Epidermal melanocyte (primary cell): ENCODE measurements at regions not wholly inside any gene's neighbourhood (a gene's known extent, or its start where the extent isn't known, plus 50 kb on each side); places are given as distances from the start of the nearest gene placed in this dataset.
"Not testable (repeated sequence)": the region's sequence is repeated elsewhere in the genome, so short reads cannot be mapped to it uniquely, and the experiment has no call there.

ENCODE experiments used
- DNase-seq: peaks from one replicate; pipeline ENCODE4 v3.0.0; 2011; ENCODE audit warnings: low spot score; ENCODE audit not compliant: insufficient read length

DNA sequence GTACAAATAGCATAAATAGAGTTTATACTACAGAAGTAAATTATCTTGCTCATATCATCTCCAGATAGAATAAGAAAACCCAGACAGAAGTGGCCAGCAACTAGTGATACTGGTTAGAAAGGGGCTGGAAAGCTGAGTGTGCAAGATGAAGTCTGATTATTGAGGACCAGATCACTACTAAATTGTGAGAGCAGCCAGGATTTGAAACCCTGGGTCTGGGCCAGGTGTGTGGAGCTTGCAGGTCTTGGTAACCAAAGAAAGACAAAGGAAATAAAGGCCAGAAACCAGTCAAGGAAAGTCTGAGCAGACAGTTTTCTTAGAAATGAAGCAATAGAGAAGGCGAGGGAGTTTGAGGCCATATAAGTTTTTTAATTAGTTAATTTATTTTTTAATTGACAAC lies 611.8 kb downstream of the ETNK1 start:
- no peak for DNase-seq

DNA sequence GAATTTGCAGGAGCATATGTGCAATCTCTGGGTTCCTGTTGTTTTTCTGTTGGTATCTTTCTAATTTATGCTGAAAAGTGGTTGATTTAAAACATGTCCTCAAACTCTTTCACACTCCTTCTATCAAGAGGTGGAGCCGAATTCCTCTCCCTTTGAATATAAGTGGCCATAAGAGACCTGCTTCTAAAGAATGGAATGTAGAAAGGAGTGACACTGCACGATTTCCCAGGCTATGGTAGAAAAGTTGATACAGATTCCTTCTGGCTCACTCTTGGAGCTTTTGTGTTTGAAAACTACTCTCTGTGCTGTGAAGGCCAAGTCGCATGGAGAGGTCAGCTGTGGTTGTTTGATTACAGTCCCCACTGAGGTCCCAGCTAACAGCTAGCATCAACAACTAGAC lies 613.2 kb downstream of the ETNK1 start:
- no peak for DNase-seq

DNA sequence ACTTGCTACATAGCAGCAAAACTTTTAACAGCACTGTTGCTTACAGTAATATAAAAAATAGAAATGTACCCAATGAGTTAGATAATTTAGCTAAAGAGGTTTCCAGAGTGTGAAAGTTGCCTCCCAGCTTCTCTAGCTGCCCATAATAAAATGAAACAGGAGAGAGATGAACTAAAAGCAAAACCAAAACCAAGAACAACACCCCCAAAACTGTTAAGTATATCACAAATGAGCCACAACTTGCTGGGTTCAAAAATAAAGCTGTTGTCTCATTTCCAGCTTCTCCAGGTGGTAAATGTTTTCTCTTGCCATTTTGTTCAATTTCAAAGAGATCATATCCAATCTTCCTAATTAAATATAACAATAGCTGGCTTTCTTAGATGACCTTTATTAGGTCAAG lies 614.0 kb downstream of the ETNK1 start:
- DNase-seq, result no peak

DNA sequence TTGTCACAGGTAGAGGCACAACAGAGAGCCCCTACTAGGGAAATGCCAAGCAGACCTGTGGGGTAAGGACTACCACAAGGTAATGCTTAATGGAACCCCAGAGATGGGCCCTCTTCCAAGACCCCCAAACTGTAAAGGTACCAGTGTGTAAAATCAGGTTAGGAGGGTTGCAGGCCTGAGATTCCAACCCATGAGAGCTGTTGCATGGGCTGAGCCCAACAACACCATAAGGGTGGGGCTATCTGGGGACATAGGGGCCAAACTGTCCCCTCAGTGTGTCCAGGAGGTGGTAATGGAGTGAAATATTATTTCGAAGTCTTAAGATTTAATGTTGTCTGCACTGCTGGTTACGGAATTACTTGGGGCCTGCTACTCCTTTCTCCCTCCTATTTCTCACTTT lies 620.2 kb downstream of the ETNK1 start:
- DNase-seq, result no peak

DNA sequence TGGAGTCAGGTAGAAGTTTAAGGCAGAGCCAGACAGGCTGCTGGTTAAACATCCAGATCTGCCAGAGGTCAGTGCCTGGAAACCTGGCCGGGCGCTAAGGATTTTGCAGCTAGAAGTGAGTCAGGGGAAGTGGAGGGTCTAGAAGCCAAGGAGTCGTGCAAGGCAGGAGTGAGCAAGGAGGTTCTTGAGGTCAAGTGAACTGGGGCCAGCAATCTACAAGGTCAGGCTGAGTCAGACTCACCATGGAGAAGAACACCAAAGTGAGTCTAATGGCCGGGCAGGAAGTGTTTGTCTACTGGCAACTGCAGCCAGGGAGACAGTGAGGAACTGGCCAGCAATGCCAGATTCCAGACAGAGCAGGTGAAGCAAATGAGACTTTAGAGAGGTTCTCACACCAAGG lies 628.2 kb downstream of the ETNK1 start:
- no peak for DNase-seq

DNA sequence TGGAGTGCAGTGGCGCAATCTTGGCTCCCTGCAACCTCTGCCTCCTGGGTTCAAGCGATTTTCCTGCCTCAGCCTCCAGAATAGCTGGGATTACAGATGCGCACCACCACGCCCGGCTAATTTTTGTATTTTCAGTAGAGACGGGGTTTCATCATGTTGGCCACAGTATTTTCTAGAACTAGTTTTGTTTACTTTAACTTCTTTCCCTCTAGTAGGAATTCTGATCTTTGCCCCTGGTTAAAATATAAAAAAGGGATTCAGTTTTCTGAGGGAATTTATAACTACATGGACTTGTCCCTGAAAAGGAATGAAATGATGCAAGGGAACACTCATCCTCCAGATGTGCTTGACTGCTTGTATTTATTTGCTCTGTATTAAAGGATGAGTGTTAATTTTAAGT lies 628.9 kb downstream of the ETNK1 start:
- not testable (repeated sequence) for DNase-seq

DNA sequence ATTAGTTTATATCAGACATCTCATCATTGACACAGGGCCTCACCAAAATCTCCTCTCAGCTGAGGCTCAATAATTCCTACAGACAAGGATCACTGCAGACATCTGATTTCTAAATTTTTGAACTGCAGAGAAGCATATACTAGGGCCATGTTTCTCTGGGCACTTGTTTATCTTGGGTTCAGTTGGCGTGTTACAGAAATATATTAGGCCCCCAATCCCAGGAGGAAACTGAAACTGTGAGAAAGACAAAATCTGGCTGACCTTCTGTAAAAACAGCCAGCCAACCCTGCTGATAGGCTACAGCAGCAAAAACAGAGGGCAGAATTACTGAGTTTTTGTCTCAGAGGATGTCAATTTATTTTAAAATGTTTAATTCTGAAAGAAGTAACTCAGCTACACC lies 634.6 kb downstream of the ETNK1 start:
- DNase-seq, result no peak

DNA sequence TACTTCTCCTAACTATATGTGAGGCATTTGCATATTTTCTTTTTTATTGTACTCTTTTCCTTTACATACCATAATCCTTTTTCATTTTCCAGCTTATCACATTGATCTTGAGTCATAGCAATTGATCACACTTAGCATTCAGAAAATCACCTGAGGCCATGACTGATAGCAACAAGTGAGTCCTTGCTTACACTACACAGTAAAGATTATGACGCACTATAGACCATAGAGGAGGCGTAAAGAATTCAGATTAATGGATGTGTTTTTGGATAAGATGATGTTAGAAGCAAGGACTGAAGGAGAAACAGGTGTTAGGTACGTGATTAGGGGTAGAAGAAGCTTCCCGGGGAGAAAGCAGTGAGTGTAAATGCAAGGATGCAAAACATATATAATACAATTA lies 637.7 kb downstream of the ETNK1 start:
- DNase-seq, result no peak

DNA sequence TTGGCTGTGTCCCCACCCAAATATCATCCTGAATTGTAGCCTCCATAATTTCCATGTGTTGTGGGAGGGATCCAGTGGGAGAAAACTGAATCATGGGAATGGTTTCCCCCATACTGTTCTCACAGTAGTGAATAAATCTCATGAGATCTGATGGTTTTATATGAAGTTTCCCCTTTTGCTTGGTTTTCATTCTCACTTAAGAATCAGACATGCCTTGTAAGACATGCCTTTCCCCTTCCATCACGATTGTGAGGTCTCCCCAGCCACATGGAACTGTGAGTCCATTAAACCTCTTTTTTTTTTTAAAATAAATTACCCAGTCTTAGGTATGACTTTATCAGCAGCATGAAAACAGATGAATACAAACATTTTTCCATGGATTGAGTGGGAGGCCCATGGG lies 652.9 kb downstream of the ETNK1 start:
- no peak for DNase-seq

DNA sequence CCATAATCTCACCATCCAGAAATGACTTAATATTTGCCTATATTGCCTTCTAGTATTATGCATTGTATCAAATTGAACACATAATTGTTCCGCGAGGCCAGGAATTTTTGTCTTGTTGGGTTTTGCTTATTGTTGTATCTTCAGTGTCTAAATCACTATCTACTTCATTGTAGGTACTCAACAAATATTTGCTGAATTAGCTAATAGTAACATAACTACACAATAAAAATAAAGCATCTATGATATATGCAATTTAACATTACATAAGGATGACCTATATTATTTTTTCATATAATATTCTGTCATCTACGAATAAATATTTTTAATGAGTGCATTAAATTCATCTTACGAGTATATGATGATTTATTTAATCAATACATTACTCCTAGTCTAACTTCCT lies 656.3 kb downstream of the ETNK1 start:
- no peak for DNase-seq

DNA sequence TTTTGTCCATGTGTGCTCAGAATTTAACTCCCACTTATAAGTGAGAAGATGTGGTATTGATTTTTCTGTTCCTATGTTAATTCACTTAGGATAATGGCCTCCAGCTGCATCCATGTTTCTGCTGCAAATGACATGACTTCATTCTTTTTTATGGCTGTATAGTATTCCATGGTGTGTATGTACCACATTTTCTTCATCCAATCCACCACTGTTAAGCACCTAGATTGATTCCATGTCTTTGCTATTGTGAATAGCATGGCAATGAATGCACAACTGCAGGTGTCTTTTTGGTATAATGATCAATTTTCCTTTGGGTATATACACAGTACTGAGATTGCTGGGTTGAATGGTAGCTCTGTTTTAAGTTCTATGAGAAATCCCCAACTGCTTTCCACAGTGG lies 657.7 kb downstream of the ETNK1 start:
- no peak for DNase-seq

DNA sequence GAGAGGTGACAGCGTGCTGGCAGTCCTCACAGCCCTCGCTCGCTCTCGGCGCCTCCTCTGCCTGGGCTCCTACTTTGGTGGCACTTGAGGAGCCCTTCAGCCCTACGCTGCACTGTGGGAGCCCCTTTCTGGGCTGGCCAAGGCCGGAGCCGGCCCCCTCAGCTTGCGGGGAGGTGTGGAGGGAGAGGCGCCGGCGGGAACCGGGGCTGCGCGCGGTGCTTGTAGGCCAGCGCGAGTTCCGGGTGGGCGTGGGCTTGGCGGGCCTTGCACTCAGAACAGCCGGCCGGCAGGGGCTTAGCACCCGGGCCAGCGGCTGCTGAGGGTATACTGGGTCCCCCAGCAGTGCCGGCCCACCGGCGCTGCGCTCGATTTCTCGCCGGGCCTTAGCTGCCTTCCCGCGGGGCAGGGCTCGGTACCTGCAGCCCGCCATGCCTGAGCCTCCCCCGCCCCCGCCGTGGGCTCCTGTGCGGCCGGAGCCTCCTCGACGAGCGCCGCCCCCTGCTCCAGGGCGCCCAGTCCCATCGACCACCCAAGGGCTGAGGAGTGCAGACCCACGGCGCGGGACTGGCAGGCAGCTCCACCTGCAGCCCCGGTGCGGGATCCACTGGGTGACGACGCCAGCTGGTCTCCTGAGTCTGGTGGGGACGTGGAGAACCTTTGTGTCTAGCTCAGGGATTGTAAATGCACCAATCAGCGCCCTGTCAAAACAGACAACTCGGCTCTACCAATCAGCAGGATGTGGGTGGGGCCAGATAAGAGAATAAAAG lies 661.0 kb downstream of the ETNK1 start:
- DNase-seq, result not testable (repeated sequence)

DNA sequence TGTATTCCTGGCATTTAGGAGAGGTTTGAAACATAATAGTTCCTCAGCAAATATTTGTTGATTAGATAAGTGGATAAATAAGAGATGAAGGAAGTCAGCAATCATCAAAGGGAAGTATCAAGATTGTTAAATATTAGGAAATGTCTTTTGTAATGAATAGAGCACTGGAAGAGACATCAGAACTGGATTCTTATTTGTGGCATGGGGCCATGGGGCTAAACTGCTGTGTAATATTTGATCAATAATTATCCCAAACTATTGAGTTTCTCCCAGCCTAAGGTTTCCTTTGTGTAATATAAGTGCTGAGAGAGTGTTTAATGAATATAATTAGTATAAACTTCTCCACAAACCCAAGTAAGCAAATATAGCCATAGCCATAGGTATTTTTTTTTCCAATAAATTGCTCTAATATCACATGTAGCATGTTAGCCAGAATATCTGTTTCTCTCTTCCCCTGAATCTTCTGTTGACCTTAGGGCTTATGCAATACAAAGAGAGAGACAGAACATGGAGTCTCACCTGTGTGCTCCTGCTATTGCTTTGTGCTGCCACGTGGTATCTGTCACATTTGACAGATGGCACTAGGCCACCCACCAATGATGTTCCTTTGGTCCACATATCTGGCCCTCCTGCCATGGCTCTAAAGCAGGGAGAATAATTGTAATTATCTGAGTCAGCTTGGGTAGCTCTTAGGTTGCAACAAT lies 658.7 kb downstream of the SOX5 start:
- no peak for DNase-seq

DNA sequence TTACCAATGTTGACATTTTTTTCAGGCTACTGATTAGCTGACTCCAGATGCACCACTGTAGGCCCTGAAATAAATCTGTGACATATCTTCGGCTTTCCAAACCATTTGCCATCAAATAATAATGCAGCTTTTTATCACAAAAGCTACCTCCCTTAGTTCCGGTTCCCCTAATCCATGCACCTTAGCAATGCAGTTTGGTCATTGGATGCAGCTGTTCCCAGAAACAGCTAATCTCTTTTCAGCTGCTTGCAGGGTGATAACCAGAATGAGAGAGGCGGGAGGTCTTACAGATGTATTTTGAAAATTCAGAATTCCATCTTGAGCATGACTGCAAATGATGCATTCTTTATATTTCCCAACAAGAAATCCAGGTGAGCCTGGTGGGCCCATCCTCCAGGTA lies 646.2 kb downstream of the SOX5 start:
- no peak for DNase-seq

DNA sequence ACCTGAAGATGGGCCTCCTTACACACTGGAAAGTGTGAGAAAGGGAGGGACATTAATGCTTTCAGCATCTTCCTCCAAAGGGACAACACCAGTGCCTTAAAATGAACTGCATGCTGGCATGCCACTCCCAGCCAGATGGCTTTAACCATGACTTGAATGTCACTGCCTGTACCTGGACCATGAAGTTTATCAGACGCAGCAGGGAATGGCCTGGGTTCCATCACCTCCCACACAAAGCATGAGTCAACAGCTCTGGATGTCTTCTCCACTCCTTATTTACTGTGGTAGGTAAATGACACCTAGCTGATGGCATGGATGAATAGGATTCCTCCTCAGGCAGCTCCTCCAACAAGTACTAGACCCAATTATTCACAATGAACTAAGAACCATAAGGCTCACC lies 645.6 kb downstream of the SOX5 start:
- DNase-seq, result no peak

DNA sequence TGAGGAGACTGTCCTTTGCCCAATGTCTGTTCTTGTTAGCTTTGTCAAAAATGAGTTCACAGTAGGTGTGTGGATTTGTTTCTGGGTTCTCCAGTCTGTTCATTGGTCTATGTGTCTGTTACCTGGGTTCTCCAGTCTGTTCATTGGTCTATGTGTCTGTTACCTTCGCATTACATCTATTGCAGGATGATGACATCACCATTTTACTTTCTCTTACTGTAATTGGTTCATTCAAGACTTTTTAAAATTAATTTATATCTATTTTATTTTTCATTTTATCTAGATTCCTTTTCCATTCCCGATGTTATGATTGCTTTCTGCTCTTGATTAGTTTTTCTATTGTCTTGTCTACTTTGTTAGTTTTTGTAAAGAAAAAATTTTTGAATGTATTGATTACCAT lies 615.5 kb downstream of the SOX5 start:
- no peak for DNase-seq

DNA sequence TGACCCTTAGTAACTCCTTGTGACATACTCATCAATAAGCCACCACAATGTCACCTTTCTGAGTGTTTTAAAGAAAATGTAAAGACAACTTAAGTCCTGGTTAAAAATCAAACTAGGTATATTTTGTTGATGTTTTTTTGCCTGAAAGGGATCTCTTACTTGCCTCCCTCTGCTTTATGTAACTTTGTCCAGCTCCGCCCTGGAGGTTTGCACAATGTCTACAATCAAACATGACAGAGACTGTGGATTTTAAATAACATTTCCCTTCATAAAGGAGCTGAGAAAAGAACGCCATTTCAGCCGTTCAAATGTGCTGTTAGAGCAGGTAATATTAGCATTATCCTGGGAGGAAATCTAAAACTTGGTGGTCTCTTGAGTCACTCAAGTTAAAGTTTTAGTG lies 613.9 kb downstream of the SOX5 start:
- DNase-seq, result no peak

DNA sequence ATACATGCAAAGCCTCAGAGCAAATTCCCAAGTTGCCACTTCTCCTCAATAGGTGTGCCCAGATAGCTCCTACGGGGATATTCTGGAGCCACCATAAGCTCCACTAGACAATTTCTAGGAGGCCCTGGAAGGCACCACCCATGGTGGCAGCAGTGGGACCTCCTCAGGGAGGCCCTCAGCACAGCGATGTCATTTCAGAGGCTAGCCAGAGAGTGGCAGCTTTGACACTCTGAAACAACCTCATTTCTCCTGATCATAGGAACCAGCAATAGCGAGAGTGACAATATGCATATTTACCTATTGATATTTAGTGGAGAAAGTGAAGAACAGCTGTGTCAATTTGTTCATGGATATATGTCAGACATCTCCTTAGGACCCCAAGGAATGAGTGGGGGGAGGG lies 612.3 kb downstream of the SOX5 start:
- no peak for DNase-seq

DNA sequence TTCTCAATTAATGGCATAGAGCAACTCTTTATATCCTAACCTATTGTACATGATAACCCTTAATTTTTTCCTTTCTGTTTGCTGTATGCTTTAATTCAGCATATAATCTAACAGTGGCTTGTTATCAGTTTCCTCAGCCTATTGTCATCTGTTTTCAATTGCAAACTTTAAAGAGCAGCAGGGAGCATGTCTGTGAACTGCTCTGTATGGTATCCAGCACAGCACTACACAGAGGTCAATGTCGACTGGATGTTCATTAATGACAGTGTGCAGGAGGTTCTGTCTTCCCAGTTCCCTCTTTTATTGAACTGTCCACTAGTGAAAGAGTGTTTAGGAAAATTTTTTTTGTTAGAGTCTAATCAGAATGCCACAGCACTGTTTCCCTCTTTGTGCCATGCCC lies 609.1 kb downstream of the SOX5 start:
- no peak for DNase-seq

DNA sequence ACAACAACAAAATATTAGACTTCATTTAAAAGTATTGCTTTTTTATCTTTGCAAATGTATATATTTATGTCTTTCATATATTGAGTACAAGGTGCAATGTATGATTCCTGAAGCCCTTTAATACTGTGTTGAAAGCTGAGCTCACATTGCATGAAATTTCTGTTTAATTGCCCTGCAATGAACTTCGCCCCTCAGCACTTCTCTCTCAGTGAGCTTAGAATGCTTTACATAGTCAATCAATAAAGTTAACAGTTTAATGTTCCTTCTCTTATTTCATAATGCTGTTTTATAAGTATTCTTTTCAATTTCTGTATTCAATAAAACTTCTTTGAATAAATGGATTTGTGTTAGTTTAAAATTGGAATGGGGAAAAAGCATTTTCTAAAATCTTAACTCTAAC lies 607.1 kb downstream of the SOX5 start:
- no peak for DNase-seq

DNA sequence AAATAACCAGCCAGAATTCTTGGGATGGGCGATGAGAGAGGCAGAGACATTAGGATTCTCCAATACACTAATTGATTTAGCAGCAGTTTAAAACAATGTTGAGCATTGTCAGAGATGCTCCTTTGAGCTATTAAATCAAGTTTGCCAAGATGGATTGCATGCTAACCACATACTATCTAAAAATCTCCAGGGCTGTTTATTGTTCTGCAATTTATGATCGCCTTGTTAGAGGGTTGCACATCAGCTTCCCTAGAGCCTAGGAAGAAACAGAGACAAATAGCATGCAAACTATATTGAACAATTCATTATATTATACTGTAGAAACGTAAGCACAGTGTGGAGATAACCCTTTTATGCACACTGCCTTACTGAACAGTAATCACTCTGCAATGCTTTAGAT lies 599.9 kb downstream of the SOX5 start:
- DNase-seq, result no peak

DNA sequence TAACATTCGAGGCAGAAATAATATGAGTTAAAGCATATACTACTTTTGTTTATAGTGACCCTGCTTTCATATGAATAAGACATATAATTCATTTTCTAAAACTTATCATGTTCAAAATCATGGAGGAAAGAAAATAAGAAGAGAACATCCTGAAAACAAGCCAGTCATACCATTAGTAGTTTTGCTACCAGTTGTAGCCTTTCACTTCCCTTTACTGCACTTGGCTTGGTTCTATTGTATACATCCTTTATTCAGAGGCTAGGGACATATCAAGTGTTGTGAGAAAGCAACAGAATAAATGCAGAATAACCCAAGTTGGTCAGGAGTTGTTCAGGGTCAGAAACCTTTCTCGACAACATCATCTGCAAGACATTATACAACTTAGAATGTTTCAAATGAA lies 598.7 kb downstream of the SOX5 start:
- no peak for DNase-seq

DNA sequence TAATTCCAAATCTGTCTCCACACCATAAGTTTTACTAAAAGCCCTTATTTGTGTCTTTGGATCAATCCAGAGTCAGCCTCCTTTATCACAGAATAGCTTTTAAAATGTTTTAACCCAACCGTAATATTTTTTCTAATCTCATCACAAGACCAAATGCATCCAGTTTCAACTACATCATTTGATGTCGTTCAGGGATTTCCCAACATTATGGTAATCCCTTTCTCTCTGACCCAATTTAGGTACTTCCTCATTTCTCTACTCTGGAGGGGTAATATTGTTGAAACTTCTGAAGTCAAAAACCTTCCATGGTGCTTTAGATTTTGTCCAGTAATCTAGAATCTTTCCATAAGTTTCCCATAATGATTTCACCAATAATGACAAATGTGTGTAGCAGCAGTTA lies 596.8 kb downstream of the SOX5 start:
- DNase-seq, result no peak
